ENCODE measurements at regions not wholly inside any gene's neighbourhood (a gene's known extent, or its start where the extent isn't known, plus 50 kb on each side); places are given as distances from the start of the nearest gene placed in this dataset.

DNA sequence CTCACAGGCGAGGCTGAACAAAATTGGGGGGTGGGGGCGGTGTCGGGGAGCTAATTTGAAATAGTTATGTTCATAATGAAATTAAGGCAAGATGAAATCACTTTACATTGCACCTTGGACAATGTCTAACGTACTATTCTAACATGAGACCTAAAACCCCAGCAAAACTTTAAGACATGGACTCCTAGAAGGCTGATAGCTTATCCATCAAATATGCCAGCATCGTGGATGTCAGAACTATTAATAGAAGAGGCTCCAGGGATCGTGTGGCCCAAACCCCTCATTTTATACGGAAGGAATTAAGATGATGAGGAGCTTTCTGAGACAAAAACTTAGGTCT, 279.6 kb downstream of the SOX9 start:
- Histone ChIP-seq H3K27me3 (no peaks in the 10 kb centered on the region), H3K4me3 (no peak overlapping the region), H3K27ac (no peak overlapping the region), H3K9me3 (no peaks in the 10 kb centered on the region), H3K36me3 (ENCODE audit: low read depth, missing control alignments) (no peaks in the 10 kb centered on the region), H3K4me1 (no peaks in the 10 kb centered on the region)
- no peak for TF ChIP-seq POLR2A (IDR thresholded peaks at IDR 0.05)
- TF ChIP-seq, protein P1, sequence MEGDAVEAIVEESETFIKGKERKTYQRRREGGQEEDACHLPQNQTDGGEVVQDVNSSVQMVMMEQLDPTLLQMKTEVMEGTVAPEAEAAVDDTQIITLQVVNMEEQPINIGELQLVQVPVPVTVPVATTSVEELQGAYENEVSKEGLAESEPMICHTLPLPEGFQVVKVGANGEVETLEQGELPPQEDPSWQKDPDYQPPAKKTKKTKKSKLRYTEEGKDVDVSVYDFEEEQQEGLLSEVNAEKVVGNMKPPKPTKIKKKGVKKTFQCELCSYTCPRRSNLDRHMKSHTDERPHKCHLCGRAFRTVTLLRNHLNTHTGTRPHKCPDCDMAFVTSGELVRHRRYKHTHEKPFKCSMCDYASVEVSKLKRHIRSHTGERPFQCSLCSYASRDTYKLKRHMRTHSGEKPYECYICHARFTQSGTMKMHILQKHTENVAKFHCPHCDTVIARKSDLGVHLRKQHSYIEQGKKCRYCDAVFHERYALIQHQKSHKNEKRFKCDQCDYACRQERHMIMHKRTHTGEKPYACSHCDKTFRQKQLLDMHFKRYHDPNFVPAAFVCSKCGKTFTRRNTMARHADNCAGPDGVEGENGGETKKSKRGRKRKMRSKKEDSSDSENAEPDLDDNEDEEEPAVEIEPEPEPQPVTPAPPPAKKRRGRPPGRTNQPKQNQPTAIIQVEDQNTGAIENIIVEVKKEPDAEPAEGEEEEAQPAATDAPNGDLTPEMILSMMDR (IDR thresholded peaks at IDR 0.05), result no peak
- DNase-seq, result no peak
- 72 to 76% methylated on average over 7 of the region's 7 CpGs for WGBS, 2 donors
- intact Hi-C loops (cut with DNase I; ENCODE audit: low total_unique reads), result loop anchor here (10.0 kb wide), 1 partner anchor 46 kb away; no protein-coding TSS in a partner anchor

DNA sequence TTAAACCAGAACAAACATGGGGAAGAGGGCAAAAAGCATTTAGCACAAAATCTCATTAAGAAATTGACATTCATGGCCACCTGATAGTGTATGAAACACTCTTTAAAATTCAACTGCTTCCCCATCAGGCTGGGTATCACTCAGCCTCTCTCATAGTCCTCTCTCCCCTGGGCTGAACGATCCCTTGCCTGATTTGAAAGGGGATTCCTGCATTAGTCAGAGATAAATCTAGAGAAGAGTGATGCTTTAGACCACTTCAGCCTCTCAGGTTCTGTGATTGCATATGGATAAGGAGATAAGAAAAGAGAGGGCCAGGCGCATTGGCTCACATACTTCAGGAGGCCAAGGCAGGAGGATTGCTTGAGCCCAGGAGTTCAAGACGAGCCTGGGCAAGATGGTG, 280.0 kb downstream of the SOX9 start:
- Histone ChIP-seq H3K27ac (no peak overlapping the region), H3K9me3 (no peaks in the 10 kb centered on the region), H3K4me1 (no peaks in the 10 kb centered on the region), H3K4me3 (no peak overlapping the region), H3K27me3 (no peaks in the 10 kb centered on the region), H3K36me3 (ENCODE audit: low read depth, missing control alignments) (no peaks in the 10 kb centered on the region)
- no peak for TF ChIP-seq POLR2A (IDR thresholded peaks at IDR 0.05)
- TF ChIP-seq, protein P1 (IDR thresholded peaks at IDR 0.05), result no peak
- WGBS, 2 donors, result 82 to 83% methylated on average over 3 of the region's 3 CpGs
- DNase-seq, result no peak
- intact Hi-C loops (cut with DNase I; ENCODE audit: low total_unique reads), result loop anchor here (10.0 kb wide), 1 partner anchor 46 kb away; no protein-coding TSS in a partner anchor

- WGBS, 2 donors, result 95 to 96% methylated on average over 5 of the region's 5 CpGs
- Histone ChIP-seq H3K9me3 (no peaks in the 10 kb centered on the region), H3K27ac (no peak overlapping the region), H3K4me1 (no peaks in the 10 kb centered on the region), H3K4me3 (no peak overlapping the region), H3K36me3 (ENCODE audit: low read depth, missing control alignments) (no peaks in the 10 kb centered on the region), H3K27me3 (no peaks in the 10 kb centered on the region)
- TF ChIP-seq, protein P1 (IDR thresholded peaks at IDR 0.05), result no peak
- no peak for TF ChIP-seq POLR2A (IDR thresholded peaks at IDR 0.05)
- intact Hi-C loops (cut with DNase I; ENCODE audit: low total_unique reads), result loop anchor here (10.0 kb wide), 1 partner anchor 47 kb away; no protein-coding TSS in a partner anchor
- DNase-seq, result no peak
Measured at GRCh38 chr17:72401883-72402726, 281.3 kb downstream of the SOX9 start.

DNA sequence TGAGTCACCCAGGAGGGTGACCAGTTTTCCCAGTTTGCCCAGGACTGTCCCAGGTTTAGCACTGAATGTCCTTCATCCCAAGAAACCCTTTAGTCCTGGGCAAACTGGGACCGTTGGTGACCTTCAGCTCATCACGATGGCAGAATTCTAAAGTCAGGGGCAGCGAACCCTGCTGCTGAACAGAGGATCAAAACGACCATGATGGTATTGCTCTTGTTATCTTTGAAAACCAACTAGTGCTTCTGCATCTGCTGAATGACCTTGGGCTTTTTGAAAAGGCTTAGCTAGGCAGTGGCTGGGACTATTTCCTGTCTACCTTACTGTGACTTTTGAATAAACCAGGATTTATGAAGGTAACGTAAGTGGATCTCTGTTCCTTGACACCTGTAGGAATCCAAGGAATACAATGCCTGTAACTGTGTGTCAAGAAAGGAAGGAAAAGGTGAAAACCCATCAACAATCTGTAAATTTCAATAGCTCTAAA, 281.9 kb downstream of the SOX9 start:
- Histone ChIP-seq H3K4me1 (no peaks in the 10 kb centered on the region), H3K27ac (no peak overlapping the region), H3K36me3 (ENCODE audit: low read depth, missing control alignments) (no peaks in the 10 kb centered on the region), H3K27me3 (no peaks in the 10 kb centered on the region), H3K9me3 (no peaks in the 10 kb centered on the region), H3K4me3 (no peak overlapping the region)
- no peak for TF ChIP-seq POLR2A (IDR thresholded peaks at IDR 0.05)
- TF ChIP-seq, protein P1 (IDR thresholded peaks at IDR 0.05), result no peak
- DNase-seq, result no peak
- 64 to 72% methylated on average over 5 of the region's 5 CpGs for WGBS, 2 donors
- intact Hi-C loops (cut with DNase I; ENCODE audit: low total_unique reads), result loop anchor here (10.0 kb wide), 1 partner anchor 48 kb away; no protein-coding TSS in a partner anchor

Measured in testis (tissue), 2 donors.